ENCODE measurements at regions not wholly inside any gene's neighbourhood (a gene's known extent, or its start where the extent isn't known, plus 50 kb on each side); places are given as distances from the start of the nearest gene placed in this dataset.
"Not testable (repeated sequence)": the region's sequence is repeated elsewhere in the genome, so short reads cannot be mapped to it uniquely, and the experiment has no call there.

DNA sequence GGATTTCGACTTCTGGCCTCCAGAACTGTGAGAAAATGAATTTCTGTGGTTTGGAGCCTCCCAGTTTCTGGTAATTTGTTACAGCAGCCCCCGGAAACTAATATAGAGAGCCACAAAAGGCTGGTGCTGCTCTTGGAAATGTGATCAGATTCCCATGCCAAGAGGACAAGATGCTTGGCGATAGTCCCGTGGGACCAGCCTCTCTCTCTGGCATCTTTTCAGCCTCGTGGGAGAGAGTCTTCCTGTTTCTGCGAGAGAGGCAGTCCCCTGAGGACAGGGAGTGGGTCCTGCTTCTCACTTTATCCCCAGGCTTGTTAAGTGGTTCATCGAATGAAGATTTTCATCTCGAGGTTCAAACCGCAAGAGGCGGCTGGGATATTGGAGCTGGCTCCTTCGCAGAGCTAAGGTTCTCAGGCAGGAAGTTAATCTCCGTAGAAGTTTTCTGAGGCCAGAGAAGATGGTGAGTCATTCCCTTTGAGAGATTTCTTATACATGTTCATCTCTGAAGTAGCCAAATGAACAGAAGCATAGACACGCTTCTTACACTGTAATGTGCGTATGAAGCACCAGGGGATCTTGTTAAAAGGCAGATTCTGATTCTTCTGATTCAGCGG lies 211.6 kb upstream of the SDK2 start:
- DNase-seq (ENCODE audit: low read depth) = no peak
- no peak overlapping the region for H3K4me3 ChIP-seq (ENCODE audit: low read depth, low read length)
- TF ChIP-seq, protein P1, sequence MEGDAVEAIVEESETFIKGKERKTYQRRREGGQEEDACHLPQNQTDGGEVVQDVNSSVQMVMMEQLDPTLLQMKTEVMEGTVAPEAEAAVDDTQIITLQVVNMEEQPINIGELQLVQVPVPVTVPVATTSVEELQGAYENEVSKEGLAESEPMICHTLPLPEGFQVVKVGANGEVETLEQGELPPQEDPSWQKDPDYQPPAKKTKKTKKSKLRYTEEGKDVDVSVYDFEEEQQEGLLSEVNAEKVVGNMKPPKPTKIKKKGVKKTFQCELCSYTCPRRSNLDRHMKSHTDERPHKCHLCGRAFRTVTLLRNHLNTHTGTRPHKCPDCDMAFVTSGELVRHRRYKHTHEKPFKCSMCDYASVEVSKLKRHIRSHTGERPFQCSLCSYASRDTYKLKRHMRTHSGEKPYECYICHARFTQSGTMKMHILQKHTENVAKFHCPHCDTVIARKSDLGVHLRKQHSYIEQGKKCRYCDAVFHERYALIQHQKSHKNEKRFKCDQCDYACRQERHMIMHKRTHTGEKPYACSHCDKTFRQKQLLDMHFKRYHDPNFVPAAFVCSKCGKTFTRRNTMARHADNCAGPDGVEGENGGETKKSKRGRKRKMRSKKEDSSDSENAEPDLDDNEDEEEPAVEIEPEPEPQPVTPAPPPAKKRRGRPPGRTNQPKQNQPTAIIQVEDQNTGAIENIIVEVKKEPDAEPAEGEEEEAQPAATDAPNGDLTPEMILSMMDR (IDR thresholded peaks at IDR 0.05; ENCODE audit: insufficient read depth, low read depth, low read length) = no peak

DNA sequence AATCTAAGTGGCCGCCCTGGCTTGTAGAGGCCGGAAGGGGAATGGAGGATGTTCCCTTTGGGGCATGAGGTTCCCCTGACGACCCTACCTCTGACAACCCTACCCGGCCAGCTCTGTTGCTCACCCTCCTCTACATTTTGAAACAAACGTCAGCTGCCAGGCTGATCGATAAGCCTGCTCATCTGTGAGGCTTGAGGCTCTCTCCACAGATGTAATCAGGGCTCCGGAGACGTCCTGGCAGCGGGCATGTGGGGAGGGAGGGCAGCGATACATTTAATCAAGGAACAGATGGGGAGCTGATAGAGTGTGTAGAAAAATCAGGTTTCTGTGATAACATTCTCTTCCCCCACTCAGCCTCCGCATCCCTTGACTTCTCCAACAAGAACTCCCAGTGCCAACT lies 212.3 kb upstream of the SDK2 start:
- H3K4me3 ChIP-seq (ENCODE audit: low read depth, low read length) = no peak overlapping the region
- TF ChIP-seq, protein P1 (IDR thresholded peaks at IDR 0.05; ENCODE audit: insufficient read depth, low read depth, low read length) = no peak
- DNase-seq (ENCODE audit: low read depth) = no peak

DNA sequence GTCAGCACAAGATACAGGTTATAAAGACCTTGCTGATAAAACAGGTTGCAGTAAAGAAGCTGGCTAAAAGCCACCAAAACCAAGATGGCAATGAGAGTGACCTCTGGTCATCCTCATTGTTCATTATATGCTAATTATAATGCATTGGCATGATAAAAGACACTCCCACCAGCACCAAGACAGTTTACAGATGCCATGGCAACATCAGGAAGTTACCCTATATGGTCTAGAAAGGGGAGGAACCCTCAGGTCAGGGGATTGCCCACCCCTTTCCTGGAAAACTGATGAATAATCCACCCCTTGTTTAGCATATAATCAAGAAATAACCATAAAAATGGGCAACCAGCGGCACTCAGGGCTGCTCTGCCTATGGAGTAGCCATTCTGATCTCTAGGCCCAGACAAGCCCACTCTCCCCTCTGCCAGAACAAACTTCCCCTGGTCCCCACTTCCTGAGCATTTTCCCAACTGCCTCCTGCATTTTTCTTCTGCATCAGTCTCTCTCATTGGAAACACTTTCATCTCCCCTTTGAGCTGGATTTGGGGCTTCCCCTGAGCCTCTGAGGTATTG lies 215.3 kb upstream of the SDK2 start:
- DNase-seq (ENCODE audit: low read depth); H3K4me3 ChIP-seq (ENCODE audit: low read depth, low read length): not testable (repeated sequence)

DNA sequence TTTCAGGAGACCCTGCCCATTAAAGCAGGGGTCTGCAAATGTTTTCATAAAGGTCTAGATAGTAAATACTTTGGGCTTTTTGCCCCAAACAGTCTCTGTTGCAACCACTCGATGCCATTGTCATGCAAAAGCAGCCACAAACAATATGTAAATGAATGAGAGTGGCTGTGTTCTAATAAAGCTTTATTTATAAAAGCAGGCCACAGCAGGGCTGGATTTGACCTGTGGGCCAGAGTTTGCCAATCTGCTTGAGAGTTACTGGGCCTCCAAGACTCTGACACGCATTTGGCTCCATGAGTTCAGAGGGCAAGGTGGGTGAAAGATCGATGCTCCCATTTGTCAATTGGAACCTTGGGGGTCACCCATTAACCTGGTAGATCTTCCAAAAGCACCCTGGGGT lies 217.3 kb upstream of the SDK2 start:
- TF ChIP-seq, protein P1 (IDR thresholded peaks at IDR 0.05; ENCODE audit: insufficient read depth, low read depth, low read length) = no peak
- H3K4me3 ChIP-seq (ENCODE audit: low read depth, low read length) = no peak overlapping the region
- no peak for DNase-seq (ENCODE audit: low read depth)

DNA sequence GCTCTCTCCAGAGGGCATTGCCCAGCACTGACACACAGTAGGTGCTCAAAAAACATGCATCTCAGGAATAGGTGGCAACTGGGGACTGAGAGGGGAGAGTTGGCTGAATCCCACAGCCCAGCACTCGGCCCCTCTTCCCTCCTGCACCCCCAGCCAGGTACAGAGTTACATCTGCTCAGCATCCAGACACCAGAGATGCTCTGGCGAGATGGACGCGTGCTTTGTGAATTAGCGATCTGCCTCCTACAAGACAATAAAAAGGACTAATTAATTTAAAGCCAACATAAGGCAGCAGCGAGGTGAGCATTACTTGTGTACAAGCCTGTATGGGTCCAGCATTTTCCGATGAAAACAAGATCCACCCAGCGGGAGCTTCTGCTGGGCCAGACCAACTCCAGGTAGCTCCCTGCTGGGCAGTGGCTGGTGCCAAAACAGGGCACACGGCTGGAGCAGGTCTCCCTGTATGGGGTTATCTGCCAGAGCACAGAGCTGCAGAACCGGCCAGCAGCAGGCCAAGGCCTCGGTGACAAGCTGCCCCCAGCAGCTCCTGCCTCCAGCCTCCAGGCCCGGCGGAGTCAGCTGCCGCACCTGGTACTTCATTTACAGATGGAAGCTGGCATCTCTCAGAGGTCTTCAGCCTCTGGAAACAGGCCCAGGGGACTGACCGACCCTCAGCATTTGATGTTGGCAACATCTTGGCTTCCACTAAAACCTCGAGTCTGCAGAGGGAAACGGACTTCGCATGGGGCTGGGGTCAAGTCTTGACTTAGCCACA lies 219.7 kb upstream of the SDK2 start:
- no peak for DNase-seq (ENCODE audit: low read depth)
- H3K4me3 ChIP-seq (ENCODE audit: low read depth, low read length) = no peak overlapping the region
- TF ChIP-seq, protein P1 (IDR thresholded peaks at IDR 0.05; ENCODE audit: insufficient read depth, low read depth, low read length) = no peak

DNA sequence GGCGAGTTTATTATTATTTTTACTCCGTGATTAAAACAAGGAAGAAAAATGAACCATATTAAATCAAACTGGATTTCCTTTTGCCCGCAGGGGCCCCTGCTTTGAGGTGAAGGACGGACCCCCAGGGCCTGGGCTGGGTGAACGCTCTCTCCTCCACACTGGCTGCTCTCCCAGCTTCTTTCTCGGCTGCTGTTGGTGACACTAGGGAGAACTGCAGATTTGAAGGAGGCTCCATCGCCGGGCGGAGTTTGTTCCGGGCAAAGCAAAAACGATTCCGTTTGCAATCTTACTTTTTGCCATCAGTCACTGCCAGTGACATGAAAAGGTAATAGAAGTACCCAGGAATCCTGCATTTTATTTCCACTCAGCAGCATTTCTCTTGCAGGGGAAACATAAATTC lies 221.6 kb upstream of the SDK2 start:
- TF ChIP-seq, protein P1 (IDR thresholded peaks at IDR 0.05; ENCODE audit: insufficient read depth, low read depth, low read length) = no peak
- H3K4me3 ChIP-seq (ENCODE audit: low read depth, low read length) = no peak overlapping the region
- DNase-seq (ENCODE audit: low read depth) = no peak

DNA sequence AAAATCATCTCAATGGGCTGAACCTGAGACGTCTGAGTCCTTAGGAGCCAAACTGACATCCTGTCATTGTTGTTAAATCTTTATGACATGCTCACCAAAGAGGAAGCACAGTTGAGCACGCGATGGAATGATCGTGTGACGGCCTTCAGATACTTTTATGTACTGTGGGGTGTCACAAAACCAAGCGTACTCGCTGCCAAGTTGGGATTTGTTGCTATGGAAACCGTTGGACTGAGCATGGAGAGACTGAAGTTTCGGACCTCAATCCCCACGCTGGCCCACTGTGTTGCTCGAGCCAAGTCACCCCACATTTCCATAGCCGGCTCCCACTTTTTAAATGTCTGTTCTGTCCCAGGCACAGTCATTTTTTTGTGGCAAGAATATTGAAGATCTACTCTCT lies 222.8 kb upstream of the SDK2 start:
- DNase-seq (ENCODE audit: low read depth) = no peak
- no peak overlapping the region for H3K4me3 ChIP-seq (ENCODE audit: low read depth, low read length)

More for the DNA sequence above, 222.8 kb upstream of the SDK2 start:
- TF ChIP-seq, protein P1 (IDR thresholded peaks at IDR 0.05; ENCODE audit: insufficient read depth, low read depth, low read length) = no peak
